Tibial nerve (tissue), 3 donors: ENCODE measurements at regions not wholly inside any gene's neighbourhood (a gene's known extent, or its start where the extent isn't known, plus 50 kb on each side); places are given as distances from the start of the nearest gene placed in this dataset.

Source experiments
- CTCF ChIP-seq, 5 experiments: fragments of 200-600 bp in 3 of 5; fragments of 450-650 bp in 2 of 5; sonication (generic) in 3 of 5; IDR thresholded peaks; one replicate each; pipeline ENCODE4 v1.5.1; 2016 to 2019; ENCODE audit warnings: antibody characterized with exemption in 5 of 5, mild to moderate bottlenecking in 3 of 5, moderate library complexity in 2 of 5
- POLR2A ChIP-seq, 2 donors: fragments of 450-650 bp; IDR thresholded peaks; one replicate each; pipeline ENCODE4 v1.6.1; 2017; ENCODE audit warnings: antibody characterized with exemption in 2 of 2, mild to moderate bottlenecking in 2 of 2, moderate library complexity in 2 of 2

GRCh38 chr2:217060516-217060915 lies 200.7 kb upstream of the TNP1 start:
- TF ChIP-seq CTCF (IDR thresholded peaks at IDR 0.05) (no peak), POLR2A (IDR thresholded peaks at IDR 0.05) (no peak)
